ENCODE measurements at regions not wholly inside any gene's neighbourhood (a gene's known extent, or its start where the extent isn't known, plus 50 kb on each side); places are given as distances from the start of the nearest gene placed in this dataset.
"Not testable (repeated sequence)": the region's sequence is repeated elsewhere in the genome, so short reads cannot be mapped to it uniquely, and the experiment has no call there.

DNA sequence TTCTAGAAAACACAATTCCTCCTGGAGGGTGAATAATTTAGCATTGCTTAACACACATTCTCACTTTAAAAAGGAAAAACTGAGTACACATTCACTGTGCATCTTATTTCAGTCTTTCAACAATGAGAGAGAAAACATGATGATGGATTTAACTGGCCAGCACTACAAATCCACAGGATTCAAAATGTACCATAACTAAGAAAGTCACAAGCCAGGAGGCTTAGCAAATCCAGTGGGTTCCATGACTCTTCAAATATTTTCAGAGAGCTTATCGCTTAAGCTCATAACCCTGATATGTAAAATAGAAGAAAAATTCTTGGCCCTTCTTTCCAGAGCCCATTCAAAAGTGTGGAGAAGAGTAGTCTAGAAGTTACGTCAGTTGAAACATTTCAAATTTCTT lies 820.3 kb downstream of the LTN1 start:
- DNase-seq (ENCODE audit: low read depth, low spot score) (no peak), FAIRE-seq (no peak)
- Histone ChIP-seq H3K27ac (ENCODE audit: control insufficient read depth, insufficient read depth, low read length) (no peak overlapping the region), H2AFZ (ENCODE audit: control insufficient read depth, low read length) (no peak overlapping the region), H4K20me1 (ENCODE audit: control insufficient read depth, extremely low read depth, insufficient read depth, low read length) (no peaks in the 10 kb centered on the region), H3K4me2 (ENCODE audit: control insufficient read depth, extremely low read depth, insufficient read depth, low read depth, low read length) (no peak overlapping the region), H3K4me1 (ENCODE audit: control insufficient read depth, extremely low read depth, insufficient read depth, low read length) (no peaks in the 10 kb centered on the region), H3K4me3 (ENCODE audit: control insufficient read depth in 2 of 3, extremely low read depth in 1 of 3, insufficient read depth in 2 of 3, low read depth in 1 of 3, low read length in 3 of 3) (no peak overlapping the region), H3K79me2 (ENCODE audit: control insufficient read depth, insufficient read depth, low read length) (no peaks in the 10 kb centered on the region), H3K9ac (ENCODE audit: control insufficient read depth, extremely low read depth, insufficient read depth, low read length) (no peak overlapping the region), H3K9me1 (ENCODE audit: control insufficient read depth, extremely low read depth, insufficient read depth, low read length) (no peaks in the 10 kb centered on the region), H3K27me3 (ENCODE audit: control insufficient read depth, extremely low read depth, insufficient read depth, low read length) (no peaks in the 10 kb centered on the region), H3K9me3 (ENCODE audit: control insufficient read depth, low read depth, low read length) (no peaks in the 10 kb centered on the region), H3K36me3 (ENCODE audit: control insufficient read depth in 2 of 2, extremely low read depth in 1 of 2, insufficient read depth in 2 of 2, low read length in 2 of 2) (no peaks in the 10 kb centered on the region)
- TF ChIP-seq EZH2 (IDR thresholded peaks at IDR 0.05; ENCODE audit: low read length), result no peak
- TF ChIP-seq, protein P1, sequence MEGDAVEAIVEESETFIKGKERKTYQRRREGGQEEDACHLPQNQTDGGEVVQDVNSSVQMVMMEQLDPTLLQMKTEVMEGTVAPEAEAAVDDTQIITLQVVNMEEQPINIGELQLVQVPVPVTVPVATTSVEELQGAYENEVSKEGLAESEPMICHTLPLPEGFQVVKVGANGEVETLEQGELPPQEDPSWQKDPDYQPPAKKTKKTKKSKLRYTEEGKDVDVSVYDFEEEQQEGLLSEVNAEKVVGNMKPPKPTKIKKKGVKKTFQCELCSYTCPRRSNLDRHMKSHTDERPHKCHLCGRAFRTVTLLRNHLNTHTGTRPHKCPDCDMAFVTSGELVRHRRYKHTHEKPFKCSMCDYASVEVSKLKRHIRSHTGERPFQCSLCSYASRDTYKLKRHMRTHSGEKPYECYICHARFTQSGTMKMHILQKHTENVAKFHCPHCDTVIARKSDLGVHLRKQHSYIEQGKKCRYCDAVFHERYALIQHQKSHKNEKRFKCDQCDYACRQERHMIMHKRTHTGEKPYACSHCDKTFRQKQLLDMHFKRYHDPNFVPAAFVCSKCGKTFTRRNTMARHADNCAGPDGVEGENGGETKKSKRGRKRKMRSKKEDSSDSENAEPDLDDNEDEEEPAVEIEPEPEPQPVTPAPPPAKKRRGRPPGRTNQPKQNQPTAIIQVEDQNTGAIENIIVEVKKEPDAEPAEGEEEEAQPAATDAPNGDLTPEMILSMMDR (optimal IDR thresholded peaks at IDR 0.05 in 1 of 3, IDR thresholded peaks at IDR 0.05 in 1 of 3, conservative IDR thresholded peaks at IDR 0.05 in 1 of 3; ENCODE audit: extremely low read depth in 1 of 3, insufficient read depth in 2 of 3, low read length in 3 of 3), result no peak
- dilution Hi-C loops (cut with MboI; ENCODE audit: extremely low pct_ligation_motif_present, low sequenced_read_pairs), result no loop called here

- no peak overlapping the region for H3K4me3 ChIP-seq (ENCODE audit: control insufficient read depth in 2 of 3, extremely low read depth in 1 of 3, insufficient read depth in 2 of 3, low read depth in 1 of 3, low read length in 3 of 3)
- no peak overlapping the region for H3K4me2 ChIP-seq (ENCODE audit: control insufficient read depth, extremely low read depth, insufficient read depth, low read depth, low read length)
- no peaks in the 10 kb centered on the region for H3K9me1 ChIP-seq (ENCODE audit: control insufficient read depth, extremely low read depth, insufficient read depth, low read length)
- TF ChIP-seq EZH2 (IDR thresholded peaks at IDR 0.05; ENCODE audit: low read length), result no peak
- TF ChIP-seq, protein P1 (optimal IDR thresholded peaks at IDR 0.05 in 1 of 3, IDR thresholded peaks at IDR 0.05 in 1 of 3, conservative IDR thresholded peaks at IDR 0.05 in 1 of 3; ENCODE audit: extremely low read depth in 1 of 3, insufficient read depth in 2 of 3, low read length in 3 of 3), result no peak
- H3K27ac ChIP-seq (ENCODE audit: control insufficient read depth, insufficient read depth, low read length), result no peak overlapping the region
- no peak for FAIRE-seq
- no peak overlapping the region for H3K9ac ChIP-seq (ENCODE audit: control insufficient read depth, extremely low read depth, insufficient read depth, low read length)
- no peak for DNase-seq (ENCODE audit: low read depth, low spot score)
- H3K36me3 ChIP-seq (ENCODE audit: control insufficient read depth in 2 of 2, extremely low read depth in 1 of 2, insufficient read depth in 2 of 2, low read length in 2 of 2), result no peaks in the 10 kb centered on the region
- no peak overlapping the region for H2AFZ ChIP-seq (ENCODE audit: control insufficient read depth, low read length)
- no peaks in the 10 kb centered on the region for H4K20me1 ChIP-seq (ENCODE audit: control insufficient read depth, extremely low read depth, insufficient read depth, low read length)
- H3K4me1 ChIP-seq (ENCODE audit: control insufficient read depth, extremely low read depth, insufficient read depth, low read length), result no peaks in the 10 kb centered on the region
- H3K27me3 ChIP-seq (ENCODE audit: control insufficient read depth, extremely low read depth, insufficient read depth, low read length), result no peaks in the 10 kb centered on the region
- no peaks in the 10 kb centered on the region for H3K9me3 ChIP-seq (ENCODE audit: control insufficient read depth, low read depth, low read length)
- H3K79me2 ChIP-seq (ENCODE audit: control insufficient read depth, insufficient read depth, low read length), result no peaks in the 10 kb centered on the region
- dilution Hi-C loops (cut with MboI; ENCODE audit: extremely low pct_ligation_motif_present, low sequenced_read_pairs), result no loop called here
These were observed 825.3 kb downstream of the LTN1 start for GRCh38 chr21:28167366-28167765.

DNA sequence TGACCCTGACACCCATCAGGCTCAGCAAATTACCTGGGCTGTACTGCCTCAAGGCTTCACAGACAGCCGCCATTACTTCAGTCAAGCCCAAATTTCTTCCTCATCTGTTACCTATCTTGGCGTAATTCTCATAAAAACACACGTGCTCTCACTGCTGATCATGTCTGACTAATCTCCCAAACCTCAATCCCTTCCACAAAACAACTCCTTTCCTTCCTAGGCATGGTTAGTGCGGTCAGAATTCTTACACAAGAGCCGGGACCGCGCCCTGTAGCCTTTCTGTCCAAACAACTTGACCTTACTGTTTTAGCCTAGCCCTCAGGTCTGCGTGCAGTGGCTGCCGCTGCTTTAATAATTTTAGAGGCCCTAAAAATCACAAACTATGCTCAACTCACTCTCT lies 828.2 kb downstream of the LTN1 start:
- H3K36me3 ChIP-seq (ENCODE audit: control insufficient read depth in 2 of 2, extremely low read depth in 1 of 2, insufficient read depth in 2 of 2, low read length in 2 of 2); H3K79me2 ChIP-seq (ENCODE audit: control insufficient read depth, insufficient read depth, low read length); DNase-seq (ENCODE audit: low read depth, low spot score); dilution Hi-C loops (cut with MboI; ENCODE audit: extremely low pct_ligation_motif_present, low sequenced_read_pairs); H4K20me1 ChIP-seq (ENCODE audit: control insufficient read depth, extremely low read depth, insufficient read depth, low read length); H3K27ac ChIP-seq (ENCODE audit: control insufficient read depth, insufficient read depth, low read length); H2AFZ ChIP-seq (ENCODE audit: control insufficient read depth, low read length); H3K4me1 ChIP-seq (ENCODE audit: control insufficient read depth, extremely low read depth, insufficient read depth, low read length); H3K27me3 ChIP-seq (ENCODE audit: control insufficient read depth, extremely low read depth, insufficient read depth, low read length); H3K9me1 ChIP-seq (ENCODE audit: control insufficient read depth, extremely low read depth, insufficient read depth, low read length); H3K4me3 ChIP-seq (ENCODE audit: control insufficient read depth in 2 of 3, extremely low read depth in 1 of 3, insufficient read depth in 2 of 3, low read depth in 1 of 3, low read length in 3 of 3); H3K9me3 ChIP-seq (ENCODE audit: control insufficient read depth, low read depth, low read length); H3K9ac ChIP-seq (ENCODE audit: control insufficient read depth, extremely low read depth, insufficient read depth, low read length); H3K4me2 ChIP-seq (ENCODE audit: control insufficient read depth, extremely low read depth, insufficient read depth, low read depth, low read length); FAIRE-seq: not testable (repeated sequence)

- H2AFZ ChIP-seq (ENCODE audit: control insufficient read depth, low read length); H3K27ac ChIP-seq (ENCODE audit: control insufficient read depth, insufficient read depth, low read length); H3K9ac ChIP-seq (ENCODE audit: control insufficient read depth, extremely low read depth, insufficient read depth, low read length); FAIRE-seq; H3K36me3 ChIP-seq (ENCODE audit: control insufficient read depth in 2 of 2, extremely low read depth in 1 of 2, insufficient read depth in 2 of 2, low read length in 2 of 2); H3K4me3 ChIP-seq (ENCODE audit: control insufficient read depth in 2 of 3, extremely low read depth in 1 of 3, insufficient read depth in 2 of 3, low read depth in 1 of 3, low read length in 3 of 3); dilution Hi-C loops (cut with MboI; ENCODE audit: extremely low pct_ligation_motif_present, low sequenced_read_pairs); H3K9me1 ChIP-seq (ENCODE audit: control insufficient read depth, extremely low read depth, insufficient read depth, low read length); H3K9me3 ChIP-seq (ENCODE audit: control insufficient read depth, low read depth, low read length); H3K4me2 ChIP-seq (ENCODE audit: control insufficient read depth, extremely low read depth, insufficient read depth, low read depth, low read length); H3K4me1 ChIP-seq (ENCODE audit: control insufficient read depth, extremely low read depth, insufficient read depth, low read length); H3K79me2 ChIP-seq (ENCODE audit: control insufficient read depth, insufficient read depth, low read length); DNase-seq (ENCODE audit: low read depth, low spot score); H4K20me1 ChIP-seq (ENCODE audit: control insufficient read depth, extremely low read depth, insufficient read depth, low read length); H3K27me3 ChIP-seq (ENCODE audit: control insufficient read depth, extremely low read depth, insufficient read depth, low read length): not testable (repeated sequence)
These were observed 830.6 kb downstream of the LTN1 start for GRCh38 chr21:28162052-28162451.
